Psoas muscle (tissue), 7 donors: ENCODE measurements at regions not wholly inside any gene's neighbourhood (a gene's known extent, or its start where the extent isn't known, plus 50 kb on each side); places are given as distances from the start of the nearest gene placed in this dataset.

Source experiments
- ATAC-seq, 4 donors: fragments of 200-7000 bp; cut with Tn5 transposase; one replicate each; pipeline ENCODE4 v1.9.1; 2020; ENCODE audit warnings: moderate library complexity in 3 of 4, mild to moderate bottlenecking in 2 of 4
- DNase-seq, 2 donors: peaks; one replicate each; pipeline ENCODE4 v3.0.0-alpha.2; 2020
- H3K27ac ChIP-seq: fragments of 200-600 bp; one replicate; pipeline ENCODE4 v1.8.0; 2022
- H3K27me3 ChIP-seq, 3 donors: fragments of 200-600 bp in 1 of 3; one replicate each; pipeline versions ENCODE4 v1.6.1 to v1.8.0; 2013 to 2022; ENCODE audit warnings: low read length in 2 of 3, mild to moderate bottlenecking in 2 of 3, moderate library complexity in 1 of 3; ENCODE audit not compliant: insufficient read depth in 3 of 3
- H3K36me3 ChIP-seq, 2 donors: fragments of 200-600 bp in 1 of 2; one replicate each; pipeline versions ENCODE4 v1.6.1 to v1.8.0; 2013 to 2022; ENCODE audit warnings: low read depth in 1 of 2, mild to moderate bottlenecking in 1 of 2, moderate library complexity in 1 of 2; ENCODE audit not compliant: insufficient read depth in 1 of 2
- H3K4me1 ChIP-seq: fragments of 200-600 bp; one replicate; pipeline ENCODE4 v1.8.0; 2022
- H3K4me3 ChIP-seq: fragments of 200-600 bp; one replicate; pipeline ENCODE4 v1.8.0; 2022; ENCODE audit warnings: mild to moderate bottlenecking
- H3K9me3 ChIP-seq: fragments of 200-600 bp; one replicate; pipeline ENCODE4 v1.8.0; 2022
- CTCF ChIP-seq: fragments of 200-600 bp; IDR thresholded peaks from one replicate; pipeline ENCODE4 v1.8.0; 2022; ENCODE audit warnings: antibody characterized with exemption
- WGBS, 3 donors: extraction: QIAGEN DNeasy Blood & Tissue Kit; methylation state at CpG; one replicate each; pipeline versions ENCODE4 v1.1.6 to v1.1.7; 2013; 5-methylcytosine and 5-hydroxymethylcytosine counted together
- intact Hi-C, 2 donors: fragments of 100-400 bp; cut with DNase I; formaldehyde crosslinking; loops; one replicate each; pipeline versions ENCODE4 v1.11.0 to v1.14.2; 2022
- donor health status: healthy with polysubstance abuse.
- donor health status: DM: no; HTN: no; CAD: no; lungs with moderate emphysema.
- donor health status: Bipolar disorder and iron deficiency.
- donor health status: healthy.
- donor health status: DM: yes; HTN: yes; CAD: no.
- donor health status: DM: no; HTN: no; CAD: no.
- donor health status: DM: yes; HTN: yes; CAD: no.

- H3K4me3 ChIP-seq = no peak overlapping the region
- H3K27me3 ChIP-seq = no peaks in the 10 kb centered on the region
- ATAC-seq (no peak), DNase-seq (no peak)
- no peak overlapping the region for H3K27ac ChIP-seq
- H3K4me1 ChIP-seq = no peaks in the 10 kb centered on the region
- TF ChIP-seq CTCF = no peak
- H3K9me3 ChIP-seq = no peaks in the 10 kb centered on the region
- intact Hi-C loops = loop anchor here in 1 of 2 donors (10.0 kb wide), 1 partner anchor 895 kb away; no protein-coding TSS in a partner anchor
- no peaks in the 10 kb centered on the region for H3K36me3 ChIP-seq
Measured at GRCh38 chr6:9540126-9540525, 874.7 kb downstream of the TFAP2A start.

GRCh38 chr6:9539231-9539755 lies 875.6 kb downstream of the TFAP2A start:
- intact Hi-C loops = no loop called here
- Histone ChIP-seq H3K4me1 (no peaks in the 10 kb centered on the region), H3K27ac (no peak overlapping the region), H3K36me3 (no peaks in the 10 kb centered on the region), H3K27me3 (no peaks in the 10 kb centered on the region), H3K4me3 (no peak overlapping the region), H3K9me3 (no peaks in the 10 kb centered on the region)
- DNase-seq (no peak), ATAC-seq (no peak)
- 48 to 58% (median 51%) methylated on average over 4 of the region's 4 CpGs for WGBS, 3 donors
- no peak for TF ChIP-seq CTCF

GRCh38 chr6:9537381-9537780 lies 877.5 kb downstream of the TFAP2A start:
- Histone ChIP-seq H3K27ac (no peak overlapping the region), H3K27me3 (no peaks in the 10 kb centered on the region), H3K9me3 (no peaks in the 10 kb centered on the region), H3K4me3 (no peak overlapping the region), H3K36me3 (no peaks in the 10 kb centered on the region), H3K4me1 (no peaks in the 10 kb centered on the region)
- WGBS, 3 donors = 78 to 86% (median 80%) methylated on average over 2 of the region's 2 CpGs
- ATAC-seq (no peak), DNase-seq (no peak)
- no peak for TF ChIP-seq CTCF
- intact Hi-C loops = no loop called here

GRCh38 chr6:9535106-9535505 lies 879.8 kb downstream of the TFAP2A start:
- DNase-seq (no peak), ATAC-seq (no peak)
- H3K36me3 ChIP-seq = no peaks in the 10 kb centered on the region
- H3K4me1 ChIP-seq = no peaks in the 10 kb centered on the region
- no peak overlapping the region for H3K4me3 ChIP-seq
- intact Hi-C loops = no loop called here
- WGBS, 3 donors = 68 to 82% (median 74%) methylated on average over 2 of the region's 2 CpGs
- TF ChIP-seq CTCF = no peak
- no peaks in the 10 kb centered on the region for H3K9me3 ChIP-seq
- H3K27me3 ChIP-seq = no peaks in the 10 kb centered on the region
- no peak overlapping the region for H3K27ac ChIP-seq
